ENCODE measurements at regions not wholly inside any gene's neighbourhood (a gene's known extent, or its start where the extent isn't known, plus 50 kb on each side); places are given as distances from the start of the nearest gene placed in this dataset.
A peak's percentile ranks its signal among the peaks of the same experiment; 100 is the strongest.

DNA sequence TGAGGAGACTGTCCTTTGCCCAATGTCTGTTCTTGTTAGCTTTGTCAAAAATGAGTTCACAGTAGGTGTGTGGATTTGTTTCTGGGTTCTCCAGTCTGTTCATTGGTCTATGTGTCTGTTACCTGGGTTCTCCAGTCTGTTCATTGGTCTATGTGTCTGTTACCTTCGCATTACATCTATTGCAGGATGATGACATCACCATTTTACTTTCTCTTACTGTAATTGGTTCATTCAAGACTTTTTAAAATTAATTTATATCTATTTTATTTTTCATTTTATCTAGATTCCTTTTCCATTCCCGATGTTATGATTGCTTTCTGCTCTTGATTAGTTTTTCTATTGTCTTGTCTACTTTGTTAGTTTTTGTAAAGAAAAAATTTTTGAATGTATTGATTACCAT lies 615.5 kb downstream of the SOX5 start:
- in situ Hi-C loops (cut with MboI) (no loop called here), intact Hi-C loops (cut with micrococcal nuclease; ENCODE audit: unreplicated experiment) (no loop called here)
- DNase-seq (ENCODE audit: low read depth, low spot score): no peak
- Histone ChIP-seq H3K9me3 (replicated peaks; ENCODE audit: control insufficient read depth, insufficient read depth, low read length) (no peaks in the 10 kb centered on the region), H3K79me2 (ENCODE audit: control insufficient read depth, insufficient read depth, low read length) (no peaks in the 10 kb centered on the region), H3K27ac (ENCODE audit: control insufficient read depth, insufficient read depth) (no peak overlapping the region), H3K4me2 (ENCODE audit: control insufficient read depth, insufficient read depth) (no peak overlapping the region), H3K9ac (ENCODE audit: control insufficient read depth, insufficient read depth, low read length) (no peak overlapping the region), H2AFZ (ENCODE audit: control insufficient read depth, low read depth, low read length) (no peak overlapping the region), H3K4me1 (ENCODE audit: control insufficient read depth, insufficient read depth, low read length) (no peaks in the 10 kb centered on the region), H3K4me3 (no peak overlapping the region), H3K36me3 (ENCODE audit: control insufficient read depth in 2 of 2, insufficient read depth in 2 of 2, low read length in 1 of 2) (no peaks in the 10 kb centered on the region), H4K20me1 (ENCODE audit: control insufficient read depth, insufficient read depth) (no peaks in the 10 kb centered on the region), H3K27me3 (replicated peaks in 1 of 2; ENCODE audit: control insufficient read depth in 2 of 2, insufficient read depth in 2 of 2, low read length in 1 of 2) (no peaks in the 10 kb centered on the region)
- BruUV-seq (replicated peaks): no TSS peak
- SMC1A ChIA-PET (ENCODE audit: uncharacterized antibody, unreplicated experiment): no interaction called here
- no peak for ATAC-seq
- 0 out of 2 replicates have a peak, but pooled peaks have one; percentile 31 for TF ChIP-seq ATF7 (IDR thresholded peaks at IDR 0.05; ENCODE audit: low read depth)
- TF ChIP-seq MTA3 (IDR thresholded peaks at IDR 0.05; ENCODE audit: borderline replicate concordance, low read length): no peak
- RAD21 ChIA-PET (ENCODE audit: unreplicated experiment): no interaction called here
- WGBS (ENCODE audit: insufficient coverage, insufficient replicate concordance, low lambda C conversion rate, missing lambda C conversion rate): 2% methylated on average over 2 of the region's 2 CpGs
- CTCF ChIA-PET: no interaction called here
- POLR2A ChIA-PET: no interaction called here
- no peak for FAIRE-seq

DNA sequence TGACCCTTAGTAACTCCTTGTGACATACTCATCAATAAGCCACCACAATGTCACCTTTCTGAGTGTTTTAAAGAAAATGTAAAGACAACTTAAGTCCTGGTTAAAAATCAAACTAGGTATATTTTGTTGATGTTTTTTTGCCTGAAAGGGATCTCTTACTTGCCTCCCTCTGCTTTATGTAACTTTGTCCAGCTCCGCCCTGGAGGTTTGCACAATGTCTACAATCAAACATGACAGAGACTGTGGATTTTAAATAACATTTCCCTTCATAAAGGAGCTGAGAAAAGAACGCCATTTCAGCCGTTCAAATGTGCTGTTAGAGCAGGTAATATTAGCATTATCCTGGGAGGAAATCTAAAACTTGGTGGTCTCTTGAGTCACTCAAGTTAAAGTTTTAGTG lies 613.9 kb downstream of the SOX5 start:
- ChIA-PET SMC1A (ENCODE audit: uncharacterized antibody, unreplicated experiment) (no interaction called here), CTCF (no interaction called here), RAD21 (ENCODE audit: unreplicated experiment) (no interaction called here), POLR2A (no interaction called here)
- Histone ChIP-seq H2AFZ (ENCODE audit: control insufficient read depth, low read depth, low read length) (no peak overlapping the region), H3K79me2 (ENCODE audit: control insufficient read depth, insufficient read depth, low read length) (no peaks in the 10 kb centered on the region), H3K4me2 (ENCODE audit: control insufficient read depth, insufficient read depth) (no peak overlapping the region), H3K27ac (ENCODE audit: control insufficient read depth, insufficient read depth) (no peak overlapping the region), H4K20me1 (ENCODE audit: control insufficient read depth, insufficient read depth) (no peaks in the 10 kb centered on the region), H3K4me3 (no peak overlapping the region), H3K36me3 (ENCODE audit: control insufficient read depth in 2 of 2, insufficient read depth in 2 of 2, low read length in 1 of 2) (no peaks in the 10 kb centered on the region), H3K27me3 (replicated peaks in 1 of 2; ENCODE audit: control insufficient read depth in 2 of 2, insufficient read depth in 2 of 2, low read length in 1 of 2) (no peaks in the 10 kb centered on the region), H3K9me3 (replicated peaks; ENCODE audit: control insufficient read depth, insufficient read depth, low read length) (no peaks in the 10 kb centered on the region), H3K9ac (ENCODE audit: control insufficient read depth, insufficient read depth, low read length) (no peak overlapping the region), H3K4me1 (ENCODE audit: control insufficient read depth, insufficient read depth, low read length) (no peaks in the 10 kb centered on the region)
- WGBS (ENCODE audit: insufficient coverage, insufficient replicate concordance, low lambda C conversion rate, missing lambda C conversion rate): 0% methylated on average over 3 of the region's 3 CpGs
- DNase-seq (ENCODE audit: low read depth, low spot score) (no peak), FAIRE-seq (no peak), ATAC-seq (no peak)
- in situ Hi-C loops (cut with MboI) (no loop called here), intact Hi-C loops (cut with micrococcal nuclease; ENCODE audit: unreplicated experiment) (no loop called here)
- BruUV-seq (replicated peaks): no TSS peak
- no peak for TF ChIP-seq CUX1 (IDR thresholded peaks at IDR 0.05; ENCODE audit: insufficient replicate concordance, low read depth, low read length)
- TF ChIP-seq RAD51 (IDR thresholded peaks at IDR 0.05): no peak
- TF ChIP-seq TARDBP (IDR thresholded peaks at IDR 0.05; ENCODE audit: borderline replicate concordance): no peak
- TF ChIP-seq CBX3 (IDR thresholded peaks at IDR 0.05; ENCODE audit: borderline replicate concordance, low read depth): no peak
- no peak for TF ChIP-seq ZNF207 (IDR thresholded peaks at IDR 0.05; ENCODE audit: borderline replicate concordance)
- no peak for TF ChIP-seq HDAC6 (IDR thresholded peaks at IDR 0.05; ENCODE audit: unreplicated experiment)
- no peak for TF ChIP-seq SMAD5 (IDR thresholded peaks at IDR 0.05; ENCODE audit: low read depth)
- no peak for TF ChIP-seq CHD4 (IDR thresholded peaks at IDR 0.05)
- TF ChIP-seq ZZZ3 (IDR thresholded peaks at IDR 0.05; ENCODE audit: control insufficient read depth, insufficient read length, low read depth): no peak
- TF ChIP-seq TCF12 (IDR thresholded peaks at IDR 0.05; ENCODE audit: low read depth, low read length): no peak
- no peak for TF ChIP-seq NBN (IDR thresholded peaks at IDR 0.05)
- TF ChIP-seq, protein P1, sequence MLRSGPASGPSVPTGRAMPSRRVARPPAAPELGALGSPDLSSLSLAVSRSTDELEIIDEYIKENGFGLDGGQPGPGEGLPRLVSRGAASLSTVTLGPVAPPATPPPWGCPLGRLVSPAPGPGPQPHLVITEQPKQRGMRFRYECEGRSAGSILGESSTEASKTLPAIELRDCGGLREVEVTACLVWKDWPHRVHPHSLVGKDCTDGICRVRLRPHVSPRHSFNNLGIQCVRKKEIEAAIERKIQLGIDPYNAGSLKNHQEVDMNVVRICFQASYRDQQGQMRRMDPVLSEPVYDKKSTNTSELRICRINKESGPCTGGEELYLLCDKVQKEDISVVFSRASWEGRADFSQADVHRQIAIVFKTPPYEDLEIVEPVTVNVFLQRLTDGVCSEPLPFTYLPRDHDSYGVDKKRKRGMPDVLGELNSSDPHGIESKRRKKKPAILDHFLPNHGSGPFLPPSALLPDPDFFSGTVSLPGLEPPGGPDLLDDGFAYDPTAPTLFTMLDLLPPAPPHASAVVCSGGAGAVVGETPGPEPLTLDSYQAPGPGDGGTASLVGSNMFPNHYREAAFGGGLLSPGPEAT (IDR thresholded peaks at IDR 0.05; ENCODE audit: low read depth): no peak
- no peak for TF ChIP-seq CHD1 (IDR thresholded peaks at IDR 0.05; ENCODE audit: low read depth, low read length)
